NCI-H128 (cell line): ENCODE measurements at regions not wholly inside any gene's neighbourhood (a gene's known extent, or its start where the extent isn't known, plus 50 kb on each side); places are given as distances from the start of the nearest gene placed in this dataset.
"Not testable (repeated sequence)": the region's sequence is repeated elsewhere in the genome, so short reads cannot be mapped to it uniquely, and the experiment has no call there.

Experiments
- DNase-seq: peaks from one replicate; lab custom pipeline; 2025; ENCODE audit not compliant: unreplicated experiment; lab: John Stamatoyannopoulos, UW

DNA sequence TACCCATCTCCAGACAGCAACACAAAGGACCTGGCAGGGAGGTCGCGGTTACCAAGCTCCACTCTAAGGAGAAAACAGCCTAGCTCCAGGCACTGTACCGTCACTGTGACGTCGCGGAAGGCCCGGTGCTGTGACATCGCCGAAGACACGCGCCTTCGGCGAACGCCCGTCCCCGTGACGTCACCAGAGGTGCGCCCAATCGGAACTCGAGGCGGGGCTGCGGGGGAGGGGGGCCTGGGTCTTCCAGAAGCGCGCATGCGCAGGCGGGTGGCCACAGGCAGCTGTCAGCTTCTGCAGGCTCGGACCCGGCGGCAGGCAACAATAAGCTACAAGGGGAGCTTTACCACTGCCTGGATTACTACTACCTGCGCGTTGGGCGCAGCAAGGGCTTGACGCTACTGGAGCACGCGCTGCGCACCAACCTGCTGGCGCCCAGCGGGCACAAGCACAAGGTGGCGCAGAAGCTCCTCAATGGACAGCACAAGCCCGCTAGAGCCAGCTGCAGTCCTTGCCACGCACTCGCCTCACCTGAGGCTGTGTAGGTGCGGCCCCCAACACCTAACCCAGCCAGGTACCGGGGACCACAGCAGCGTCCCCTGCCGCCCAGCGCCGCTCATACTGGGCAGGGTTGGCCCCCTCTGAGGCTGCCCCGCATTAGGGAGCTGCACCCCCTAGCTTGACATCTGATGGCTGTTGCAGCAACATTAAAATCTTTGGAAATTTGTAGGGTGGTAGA lies 208.4 kb downstream of the TPST1 start:
- peak; percentile 94 for DNase-seq

- DNase-seq = no peak
Observed at GRCh38 chr7:66415659-66416265, 210.6 kb downstream of the TPST1 start.

- DNase-seq = no peak
Observed at GRCh38 chr7:66418537-66418936, 210.1 kb upstream of the KCTD7 start.

DNA sequence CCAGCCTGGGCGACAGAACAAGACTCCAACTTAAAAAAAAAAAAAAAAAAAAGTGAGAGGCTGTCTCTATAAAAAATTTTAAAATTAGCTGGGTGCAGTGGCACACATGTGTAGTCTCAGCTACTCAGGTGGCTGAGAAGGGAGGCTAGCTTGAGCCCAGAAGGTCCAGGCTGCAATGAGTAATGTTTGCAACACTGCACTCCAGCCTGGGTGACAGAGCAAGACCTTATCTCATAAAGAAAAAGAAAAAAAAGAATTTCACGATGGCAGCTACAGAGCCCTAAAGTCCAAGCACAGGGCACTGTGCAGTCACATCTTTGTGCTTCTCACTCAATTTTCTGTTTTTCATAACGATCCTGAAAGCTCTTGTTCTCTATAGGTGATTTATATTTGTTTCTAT lies 209.5 kb upstream of the KCTD7 start:
- DNase-seq = no peak

GRCh38 chr7:66421830-66422475 lies 206.7 kb upstream of the KCTD7 start:
- no peak for DNase-seq

GRCh38 chr7:66423729-66424128 lies 205.0 kb upstream of the KCTD7 start:
- no peak for DNase-seq

GRCh38 chr7:66426332-66426731 lies 202.3 kb upstream of the KCTD7 start:
- DNase-seq = no peak

- DNase-seq = no peak
Observed at GRCh38 chr7:66426996-66427395, 201.7 kb upstream of the KCTD7 start.

- DNase-seq = no peak
Observed at GRCh38 chr7:66427956-66428355, 200.7 kb upstream of the KCTD7 start.

GRCh38 chr7:66429498-66430163 lies 199.1 kb upstream of the KCTD7 start:
- DNase-seq = no peak

DNA sequence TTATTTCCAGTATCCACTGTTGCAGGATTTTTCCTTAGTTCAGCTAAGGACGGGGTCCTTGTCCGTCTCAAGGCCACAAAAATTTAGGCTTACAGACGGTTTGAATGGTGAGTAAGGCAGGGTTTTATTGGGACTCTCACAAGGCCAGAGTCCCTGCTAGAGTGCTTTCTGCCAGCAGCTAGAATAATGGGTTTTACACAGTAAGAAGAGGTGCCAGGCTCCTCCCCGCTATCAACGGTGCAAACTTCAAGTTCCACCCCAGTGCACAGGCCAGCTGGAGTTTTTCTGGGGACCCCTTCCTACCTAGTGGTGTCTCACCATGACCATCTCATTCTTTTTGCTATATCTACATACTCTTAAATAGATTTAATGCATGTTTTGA lies 198.5 kb upstream of the KCTD7 start:
- no peak for DNase-seq

DNA sequence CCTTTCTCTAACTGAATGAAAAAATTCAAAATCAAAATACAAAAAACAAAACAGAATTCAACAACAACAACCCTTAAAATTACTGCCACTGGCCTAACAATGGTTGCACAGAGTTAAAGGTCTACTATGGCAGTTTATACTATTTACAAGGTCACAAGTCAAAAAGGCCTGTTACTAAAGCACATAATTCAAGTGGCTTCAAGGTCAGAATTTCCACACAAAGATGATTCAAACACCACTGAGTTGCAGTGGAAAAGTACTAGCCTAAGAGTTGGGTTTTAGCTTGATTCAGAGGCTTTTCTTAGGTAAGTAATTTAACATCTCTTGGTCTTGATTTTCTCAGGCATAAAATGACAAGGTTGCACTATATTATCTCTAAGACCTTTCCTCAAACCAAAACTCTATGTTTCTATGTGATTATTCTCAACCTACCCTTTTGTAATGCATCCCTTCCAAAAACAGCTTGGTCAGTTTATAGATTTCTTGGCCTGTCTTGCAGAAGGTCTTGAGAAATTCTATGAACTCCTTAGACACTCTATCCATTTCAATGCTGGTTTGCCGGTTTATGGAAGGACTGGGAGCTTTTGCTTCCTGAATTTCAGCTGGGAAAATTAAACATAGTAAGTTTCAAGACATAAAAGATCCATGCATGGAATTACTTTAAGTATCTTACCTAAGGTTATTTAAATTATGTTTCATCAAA lies 189.8 kb upstream of the KCTD7 start:
- not testable (repeated sequence) for DNase-seq

- DNase-seq = no peak
Observed at GRCh38 chr7:66442385-66442784, 186.3 kb upstream of the KCTD7 start.

DNA sequence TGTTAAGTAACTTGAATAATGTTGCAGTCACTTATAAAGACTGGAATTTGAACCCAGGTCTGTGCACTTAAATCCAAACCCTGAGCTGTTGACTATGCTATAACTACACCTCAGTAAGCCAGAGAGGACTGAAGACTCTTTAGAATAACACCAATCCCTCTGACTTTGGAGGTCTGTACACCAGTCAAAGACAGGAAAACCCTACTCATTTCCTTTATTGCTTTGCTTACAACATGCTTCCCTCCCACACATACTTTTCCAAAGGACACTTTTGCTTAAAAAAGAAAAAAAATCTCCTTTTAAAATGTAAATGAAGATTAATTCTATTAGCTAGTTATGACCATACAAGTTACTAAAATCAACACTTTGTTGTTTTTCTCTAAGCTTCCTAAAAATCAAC lies 184.7 kb upstream of the KCTD7 start:
- DNase-seq = no peak

DNA sequence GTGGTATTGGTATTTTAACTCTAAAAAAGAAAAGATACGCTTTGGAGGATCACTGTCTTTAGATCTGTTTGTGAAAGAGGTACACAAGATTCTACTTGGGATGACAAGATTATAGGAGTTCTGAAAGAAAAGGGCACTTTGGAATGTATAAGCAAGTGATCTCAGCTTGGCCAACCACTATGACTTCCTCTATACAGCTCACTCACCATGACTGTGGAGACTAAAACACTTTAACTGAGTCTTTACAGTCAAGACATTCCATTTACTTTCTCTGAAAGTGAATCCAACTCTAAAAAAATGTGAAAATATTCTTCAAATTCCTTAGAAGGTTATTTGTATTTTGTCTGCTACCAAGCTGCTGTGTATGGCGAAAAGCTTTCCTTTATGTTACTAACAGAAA lies 181.7 kb upstream of the KCTD7 start:
- DNase-seq = not testable (repeated sequence)

DNA sequence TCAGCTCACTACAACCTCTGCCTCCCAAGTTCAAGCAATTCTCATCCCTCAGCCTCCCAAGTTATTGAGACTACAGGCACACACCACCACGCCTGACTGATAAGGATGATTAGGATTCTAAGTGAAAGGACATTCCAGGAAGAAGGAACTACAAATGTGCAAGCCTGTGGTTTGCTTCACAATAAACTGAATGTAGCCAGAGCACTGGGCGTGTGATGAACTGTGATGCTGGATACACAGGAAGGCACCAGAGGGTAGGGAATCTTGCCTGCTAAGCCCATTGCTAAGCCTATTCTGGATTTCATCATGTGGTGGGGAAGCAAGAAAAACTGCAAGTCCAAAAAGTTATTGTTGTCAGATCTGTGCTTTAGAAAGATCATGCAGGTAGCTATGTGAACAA lies 177.9 kb upstream of the KCTD7 start:
- DNase-seq = not testable (repeated sequence)

GRCh38 chr7:66451713-66452112 lies 177.0 kb upstream of the KCTD7 start:
- not testable (repeated sequence) for DNase-seq

- DNase-seq = no peak
Observed at GRCh38 chr7:66452165-66452564, 176.5 kb upstream of the KCTD7 start.

DNA sequence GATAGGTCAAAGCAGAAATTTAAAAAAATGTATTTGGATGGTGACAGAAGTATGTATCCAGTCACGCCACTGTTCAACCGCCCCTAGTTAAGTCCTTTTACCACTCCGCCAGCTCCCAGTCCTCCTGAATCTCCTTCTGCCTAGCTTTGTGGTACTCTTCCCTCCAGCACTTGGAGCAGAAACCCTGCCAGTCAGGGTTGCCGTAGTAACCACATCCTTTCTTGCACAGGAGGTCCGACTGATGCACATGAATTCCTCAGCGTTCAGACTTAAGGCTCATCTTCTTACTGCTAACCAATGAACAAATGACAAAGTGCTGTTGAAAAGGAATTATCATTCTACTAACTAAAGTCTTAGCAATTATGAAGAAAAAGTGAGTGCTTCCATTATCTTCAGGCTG lies 175.3 kb upstream of the KCTD7 start:
- no peak for DNase-seq

- DNase-seq = no peak
Observed at GRCh38 chr7:66454600-66455225, 174.0 kb upstream of the KCTD7 start.

DNA sequence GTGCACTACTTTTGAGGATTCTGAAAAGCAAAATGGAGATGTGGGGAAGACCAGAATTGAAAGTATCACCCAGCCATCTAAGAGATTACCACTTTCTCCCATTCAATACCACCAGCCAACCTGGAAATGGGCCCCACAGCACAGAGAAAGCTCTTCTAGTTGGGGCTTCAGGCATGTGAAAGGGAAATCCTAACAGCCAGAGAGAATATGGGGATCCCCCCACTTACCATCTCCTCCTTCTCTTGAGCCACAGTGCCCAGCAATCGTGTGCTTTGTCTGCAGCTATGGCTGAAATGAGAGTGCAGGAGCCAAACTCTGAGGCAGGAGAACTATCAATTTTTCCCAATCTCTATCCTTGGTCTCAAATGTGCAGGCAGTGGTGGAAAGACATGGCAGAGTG lies 173.2 kb upstream of the KCTD7 start:
- DNase-seq = not testable (repeated sequence)
